Mesodermal cell (in vitro differentiated cells): ENCODE measurements at regions not wholly inside any gene's neighbourhood (a gene's known extent, or its start where the extent isn't known, plus 50 kb on each side); places are given as distances from the start of the nearest gene placed in this dataset.

Experiments used
- H3K27ac ChIP-seq: 2 replicates; pipeline ENCODE4 v1.7.0; 2013; ENCODE audit warnings: mild to moderate bottlenecking, low read depth, low read length, moderate library complexity; ENCODE audit not compliant: severe bottlenecking
- H3K36me3 ChIP-seq: 2 replicates; pipeline ENCODE4 v1.7.1; 2013; ENCODE audit warnings: mild to moderate bottlenecking, low read length, moderate library complexity; ENCODE audit not compliant: control insufficient read depth, insufficient read depth
- H3K4me1 ChIP-seq: one replicate; pipeline ENCODE4 v1.7.1; 2013; ENCODE audit warnings: mild to moderate bottlenecking, low read length; ENCODE audit not compliant: insufficient read depth, control insufficient read depth, poor library complexity, severe bottlenecking
- H3K4me3 ChIP-seq: 2 replicates; pipeline ENCODE4 v1.7.0; 2013; ENCODE audit warnings: low read length, control low read depth, mild to moderate bottlenecking; ENCODE audit not compliant: insufficient read depth, poor library complexity, severe bottlenecking; ENCODE audit errors: extremely low read depth
- H3K9me3 ChIP-seq: 2 replicates; pipeline ENCODE4 v1.7.1; 2013; ENCODE audit warnings: mild to moderate bottlenecking, low read length, moderate library complexity; ENCODE audit not compliant: control insufficient read depth
- WGBS, 2 experiments: methylation state at CpG; one replicate each; pipeline ENCODE4 v1.1.5; 2013; ENCODE audit warnings: missing lambda C conversion rate in 2 of 2; ENCODE audit not compliant: insufficient coverage in 2 of 2; 5-methylcytosine and 5-hydroxymethylcytosine counted together

DNA sequence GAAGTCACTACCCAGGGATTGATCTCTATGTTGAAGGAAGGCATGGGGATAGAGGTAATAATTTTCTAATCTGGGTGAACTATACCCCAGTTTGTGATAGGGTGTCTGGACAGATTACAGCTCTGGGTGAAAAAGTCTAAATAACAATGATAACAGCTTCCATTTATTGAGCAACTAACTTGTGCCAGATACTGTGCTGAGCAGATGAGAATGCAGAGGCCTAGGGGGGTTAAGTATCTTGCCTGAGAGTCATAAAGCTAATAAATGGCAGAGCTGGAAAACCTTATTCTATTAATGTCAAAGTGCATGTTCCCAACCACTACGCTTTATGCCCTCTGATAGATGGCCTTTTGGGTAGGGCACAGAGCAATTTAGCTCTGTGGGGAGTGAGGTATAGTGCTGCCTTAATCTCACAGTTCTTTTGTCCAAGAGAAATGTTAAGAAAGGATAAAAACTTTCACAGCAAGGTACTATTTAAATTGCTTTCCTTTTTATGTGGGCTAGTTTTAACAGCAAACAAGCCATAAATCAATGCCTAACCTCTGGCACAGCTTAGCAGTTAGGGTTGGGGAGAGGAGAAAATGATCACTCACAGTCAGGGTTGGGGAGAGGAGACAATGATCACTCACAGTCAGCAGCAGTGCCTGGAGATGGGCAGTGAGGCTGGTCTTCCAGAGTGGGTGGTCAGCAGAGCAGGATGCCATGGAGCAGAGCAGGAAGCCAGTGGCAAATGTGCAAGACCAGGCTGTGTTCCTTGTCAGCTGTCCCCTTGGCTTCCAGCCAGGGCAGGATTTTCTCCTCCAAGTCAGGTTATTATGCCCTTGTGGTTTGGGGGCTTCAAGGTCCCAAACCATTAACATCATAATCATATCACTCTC lies 187.0 kb downstream of the CARTPT start:
- Histone ChIP-seq H3K4me3 (no peak overlapping the region), H3K9me3 (peaks cover 9% of the 10 kb centered on the region), H3K4me1 (peaks cover 9% of the 10 kb centered on the region), H3K27ac (peak overlapping the region; percentile 36), H3K36me3 (no peaks in the 10 kb centered on the region)
- WGBS, 2 experiments = 75% methylated on average over 1 of the region's 1 CpG; no CpG with 5 or more reads in 1 of the 2 experiments

GRCh38 chr5:71907001-71907588 lies 188.0 kb downstream of the CARTPT start:
- peaks cover 9% of the 10 kb centered on the region for H3K4me1 ChIP-seq
- H3K9me3 ChIP-seq = peaks cover 9% of the 10 kb centered on the region
- H3K36me3 ChIP-seq = no peaks in the 10 kb centered on the region
- 100% methylated on average over 2 of the region's 3 CpGs for WGBS, 2 experiments
- no peak overlapping the region for H3K27ac ChIP-seq
- no peak overlapping the region for H3K4me3 ChIP-seq

DNA sequence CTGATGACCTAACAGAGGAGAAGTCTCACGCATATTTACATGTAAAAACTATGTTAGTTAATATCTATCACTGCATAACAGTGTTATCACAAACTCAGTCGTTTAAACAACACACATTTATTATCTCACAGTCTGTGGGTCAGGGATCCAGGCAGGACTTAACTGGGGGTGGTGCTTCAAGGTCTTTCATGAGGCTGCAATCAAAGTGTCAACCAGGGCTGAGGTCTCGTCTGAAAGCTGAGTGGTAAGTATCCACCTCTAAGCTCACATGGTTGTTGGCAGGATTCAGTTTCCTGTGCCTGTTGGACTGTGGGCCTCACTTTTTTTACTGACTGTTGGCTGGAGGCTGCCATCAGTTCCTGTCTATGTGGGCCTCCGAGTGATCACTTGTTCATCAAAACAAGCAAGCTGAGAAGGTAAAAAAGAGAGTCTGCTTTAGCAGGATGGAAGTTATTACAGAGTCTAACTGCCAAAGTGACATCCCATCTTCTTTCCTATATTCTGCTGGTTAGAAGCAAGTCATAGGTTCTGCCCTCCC lies 188.6 kb downstream of the CARTPT start:
- H3K4me1 ChIP-seq = peaks cover 9% of the 10 kb centered on the region
- no peak overlapping the region for H3K27ac ChIP-seq
- no peak overlapping the region for H3K4me3 ChIP-seq
- no peaks in the 10 kb centered on the region for H3K36me3 ChIP-seq
- 79 to 90% methylated on average over 1 to 2 of the region's 4 CpGs for WGBS, 2 experiments
- H3K9me3 ChIP-seq = peaks cover 9% of the 10 kb centered on the region

- 90 to 93% methylated on average over 2 of the region's 3 CpGs for WGBS, 2 experiments
- Histone ChIP-seq H3K4me3 (no peak overlapping the region), H3K27ac (no peak overlapping the region), H3K9me3 (peaks cover 3% of the 10 kb centered on the region), H3K4me1 (peaks cover 14% of the 10 kb centered on the region), H3K36me3 (no peaks in the 10 kb centered on the region)
These were observed 191.7 kb downstream of the CARTPT start for GRCh38 chr5:71910741-71911140.

DNA sequence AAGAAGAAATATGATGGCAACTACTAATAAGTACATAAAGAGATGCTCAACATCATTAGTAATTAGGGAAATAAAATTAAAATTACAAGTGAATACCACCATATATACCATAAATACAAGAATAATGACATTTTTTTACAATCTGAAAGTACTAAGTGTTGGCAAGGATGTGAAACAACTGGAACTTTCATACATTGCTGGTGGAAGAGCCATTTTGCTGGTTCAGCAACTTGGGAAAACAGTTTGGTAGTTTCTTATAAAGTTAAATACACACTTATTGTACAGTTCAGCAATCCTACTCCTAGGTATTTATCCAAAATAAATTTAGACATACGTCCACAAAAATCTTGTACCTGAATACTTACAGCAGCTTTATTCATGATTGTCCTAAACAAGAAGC lies 192.9 kb downstream of the CARTPT start:
- no peak overlapping the region for H3K4me3 ChIP-seq
- H3K9me3 ChIP-seq = no peaks in the 10 kb centered on the region
- no peak overlapping the region for H3K27ac ChIP-seq
- H3K4me1 ChIP-seq = peaks cover 12% of the 10 kb centered on the region
- WGBS, 2 experiments = 100% methylated on average over 1 of the region's 1 CpG; no CpG with 5 or more reads in 1 of the 2 experiments
- H3K36me3 ChIP-seq = no peaks in the 10 kb centered on the region

DNA sequence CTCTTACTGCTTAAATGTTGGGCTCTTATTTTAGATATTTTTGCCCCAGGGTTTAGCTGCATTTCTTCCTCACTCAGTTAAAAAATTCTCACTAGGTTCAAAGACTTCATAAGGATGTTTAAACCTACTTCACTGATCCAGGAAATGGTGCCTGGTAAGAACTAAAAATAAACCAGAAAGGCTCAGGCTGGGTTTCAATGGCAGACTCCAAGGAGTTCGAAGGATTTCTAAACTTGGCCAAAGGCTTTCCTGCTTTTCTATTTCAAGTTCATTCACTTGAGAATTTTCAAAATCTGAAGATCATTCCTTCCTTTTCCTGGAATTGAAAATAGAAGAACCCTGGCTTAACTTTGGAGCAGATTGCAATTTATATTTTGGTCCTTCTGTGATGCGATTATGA lies 193.0 kb upstream of the MAP1B start:
- WGBS, 2 experiments = 89 to 100% methylated on average over 1 of the region's 2 CpGs
- Histone ChIP-seq H3K4me1 (peaks cover 5% of the 10 kb centered on the region), H3K9me3 (no peaks in the 10 kb centered on the region), H3K4me3 (no peak overlapping the region), H3K36me3 (no peaks in the 10 kb centered on the region), H3K27ac (no peak overlapping the region)

DNA sequence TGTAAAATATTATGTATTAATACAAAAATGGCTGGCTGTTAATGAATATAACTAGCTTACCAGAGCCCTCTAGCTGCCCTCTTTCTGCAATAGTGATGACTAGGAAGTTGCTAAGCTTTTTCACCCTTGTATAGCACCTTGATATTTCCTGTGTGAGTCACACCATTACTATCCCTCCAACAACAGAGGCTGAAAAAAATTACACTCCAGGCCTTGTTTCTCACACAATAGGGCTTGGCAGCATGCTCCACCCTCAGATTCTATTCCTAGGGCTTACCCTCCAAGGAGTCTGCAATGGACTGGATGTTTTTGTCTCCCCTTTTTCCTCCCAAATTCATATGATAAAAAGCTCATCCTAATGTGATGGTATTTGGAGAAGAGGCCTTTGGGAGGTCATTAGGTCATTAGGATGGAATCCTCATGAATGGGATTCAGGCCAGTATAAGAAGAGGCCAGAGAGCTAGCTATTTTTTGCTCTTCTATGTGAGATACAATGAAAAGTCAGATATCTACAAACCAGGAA lies 184.6 kb upstream of the MAP1B start:
- Histone ChIP-seq H3K4me1 (peaks cover 27% of the 10 kb centered on the region), H3K4me3 (no peak overlapping the region), H3K36me3 (no peaks in the 10 kb centered on the region), H3K27ac (peak overlapping the region; percentile 83), H3K9me3 (no peaks in the 10 kb centered on the region)

DNA sequence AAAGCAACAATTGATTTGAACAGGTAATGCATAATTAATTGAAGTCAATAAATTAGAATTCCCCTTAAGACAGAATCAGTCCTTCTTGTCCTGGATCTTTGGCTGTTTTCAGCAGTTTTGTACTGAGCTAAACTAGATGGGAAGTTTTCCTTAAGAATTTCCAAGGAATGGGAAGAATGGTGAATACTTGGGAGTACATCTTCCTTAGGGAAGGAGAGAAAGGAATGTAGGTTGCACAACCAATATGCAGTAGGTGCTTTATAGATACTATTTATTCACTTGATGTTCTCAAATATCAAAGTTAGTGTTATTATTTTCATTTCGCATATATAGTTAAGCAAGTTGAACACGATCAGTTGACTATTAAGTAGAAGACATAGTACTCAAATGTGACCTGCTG lies 183.5 kb upstream of the MAP1B start:
- Histone ChIP-seq H3K9me3 (no peaks in the 10 kb centered on the region), H3K4me1 (peaks cover 27% of the 10 kb centered on the region), H3K4me3 (no peak overlapping the region), H3K36me3 (no peaks in the 10 kb centered on the region), H3K27ac (no peak overlapping the region)
- WGBS, 2 experiments = 100% methylated on average over 1 of the region's 2 CpGs; no CpG with 5 or more reads in 1 of the 2 experiments

GRCh38 chr5:71924325-71924724 lies 182.9 kb upstream of the MAP1B start:
- Histone ChIP-seq H3K36me3 (no peaks in the 10 kb centered on the region), H3K4me3 (no peak overlapping the region), H3K9me3 (no peaks in the 10 kb centered on the region), H3K4me1 (peaks cover 27% of the 10 kb centered on the region), H3K27ac (no peak overlapping the region)

DNA sequence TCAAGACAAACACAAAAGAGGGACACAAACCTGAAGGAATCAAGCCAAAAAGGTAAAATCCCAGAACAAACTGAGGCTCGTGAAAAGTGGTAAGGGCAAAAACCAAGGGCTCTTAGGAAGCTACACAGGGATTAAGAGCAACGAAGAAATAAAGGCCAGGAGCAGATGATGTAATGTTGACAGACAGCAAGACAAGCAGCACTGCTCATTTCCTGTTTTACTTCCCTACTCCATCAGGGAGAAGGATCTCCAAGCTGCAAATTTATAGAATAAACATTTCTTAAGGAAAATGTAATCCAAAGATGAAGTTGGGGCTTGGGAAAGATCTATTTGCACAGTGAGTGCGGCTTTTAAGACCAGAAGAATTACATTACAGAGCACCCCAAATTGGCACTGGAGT lies 182.3 kb upstream of the MAP1B start:
- Histone ChIP-seq H3K4me1 (peaks cover 27% of the 10 kb centered on the region), H3K4me3 (no peak overlapping the region), H3K27ac (peak overlapping the region; percentile 18), H3K36me3 (no peaks in the 10 kb centered on the region), H3K9me3 (no peaks in the 10 kb centered on the region)
- 75 to 83% methylated on average over 1 to 3 of the region's 3 CpGs for WGBS, 2 experiments
